ENCODE measurements at regions not wholly inside any gene's neighbourhood (a gene's known extent, or its start where the extent isn't known, plus 50 kb on each side); places are given as distances from the start of the nearest gene placed in this dataset.

DNA sequence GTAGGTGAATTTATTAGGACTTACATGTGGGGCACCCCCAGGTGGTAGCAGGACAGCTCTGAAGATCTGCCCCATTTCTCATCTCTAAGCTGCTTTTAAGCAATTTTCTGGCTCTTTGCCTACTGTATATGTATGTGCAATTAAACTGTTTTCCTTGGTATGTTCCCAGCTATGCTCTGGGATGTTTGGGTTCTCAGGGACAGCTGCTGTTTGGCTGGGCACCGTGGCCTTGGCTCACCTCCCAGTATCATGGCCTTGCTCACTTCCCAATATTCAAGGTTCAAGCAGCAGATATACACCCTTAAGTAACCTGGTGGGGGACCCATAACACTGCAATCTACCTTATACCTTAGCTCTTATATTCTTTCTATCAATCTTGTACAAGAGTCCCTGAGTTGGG is 53.7 kb upstream of the KITLG start:
- H3K27ac ChIP-seq: no peak overlapping the region
- no peak for DNase-seq (ENCODE audit: low spot score in 2 of 2)
- H3K9me3 ChIP-seq: no peaks in the 10 kb centered on the region
- no peak overlapping the region for H3K4me3 ChIP-seq
- intact Hi-C loops (cut with DNase I): no loop called here
- H3K4me1 ChIP-seq: no peaks in the 10 kb centered on the region
- no peaks in the 10 kb centered on the region for H3K36me3 ChIP-seq
- H3K27me3 ChIP-seq: no peaks in the 10 kb centered on the region
- TF ChIP-seq, protein P1, sequence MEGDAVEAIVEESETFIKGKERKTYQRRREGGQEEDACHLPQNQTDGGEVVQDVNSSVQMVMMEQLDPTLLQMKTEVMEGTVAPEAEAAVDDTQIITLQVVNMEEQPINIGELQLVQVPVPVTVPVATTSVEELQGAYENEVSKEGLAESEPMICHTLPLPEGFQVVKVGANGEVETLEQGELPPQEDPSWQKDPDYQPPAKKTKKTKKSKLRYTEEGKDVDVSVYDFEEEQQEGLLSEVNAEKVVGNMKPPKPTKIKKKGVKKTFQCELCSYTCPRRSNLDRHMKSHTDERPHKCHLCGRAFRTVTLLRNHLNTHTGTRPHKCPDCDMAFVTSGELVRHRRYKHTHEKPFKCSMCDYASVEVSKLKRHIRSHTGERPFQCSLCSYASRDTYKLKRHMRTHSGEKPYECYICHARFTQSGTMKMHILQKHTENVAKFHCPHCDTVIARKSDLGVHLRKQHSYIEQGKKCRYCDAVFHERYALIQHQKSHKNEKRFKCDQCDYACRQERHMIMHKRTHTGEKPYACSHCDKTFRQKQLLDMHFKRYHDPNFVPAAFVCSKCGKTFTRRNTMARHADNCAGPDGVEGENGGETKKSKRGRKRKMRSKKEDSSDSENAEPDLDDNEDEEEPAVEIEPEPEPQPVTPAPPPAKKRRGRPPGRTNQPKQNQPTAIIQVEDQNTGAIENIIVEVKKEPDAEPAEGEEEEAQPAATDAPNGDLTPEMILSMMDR (IDR thresholded peaks at IDR 0.05): no peak

DNA sequence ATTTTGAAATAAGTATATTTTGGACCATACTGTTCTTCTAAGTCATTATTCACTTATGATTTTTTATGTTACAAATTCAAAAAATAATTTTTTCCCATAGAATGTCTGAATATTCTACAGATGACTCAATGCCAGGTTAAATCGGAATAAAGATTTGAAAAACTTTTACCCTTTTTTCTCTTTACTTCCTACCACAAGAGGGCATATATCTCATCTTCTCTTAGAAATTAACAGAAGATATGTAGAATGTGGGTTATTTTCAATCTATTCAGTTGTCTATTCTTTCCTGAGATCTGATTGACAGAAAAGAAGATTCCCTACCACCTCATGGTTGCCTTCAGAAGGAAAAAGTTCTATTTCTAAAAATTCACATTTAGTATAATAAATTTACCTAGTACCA is 53.0 kb upstream of the KITLG start:
- TF ChIP-seq, protein P1 (IDR thresholded peaks at IDR 0.05): no peak
- Histone ChIP-seq H3K4me3 (no peak overlapping the region), H3K4me1 (no peaks in the 10 kb centered on the region), H3K27me3 (no peaks in the 10 kb centered on the region), H3K9me3 (no peaks in the 10 kb centered on the region), H3K27ac (no peak overlapping the region), H3K36me3 (no peaks in the 10 kb centered on the region)
- intact Hi-C loops (cut with DNase I): no loop called here
- DNase-seq (ENCODE audit: low spot score in 2 of 2): no peak

GRCh38 chr12:88630561-88630960 is 50.3 kb upstream of the KITLG start:
- no peaks in the 10 kb centered on the region for H3K36me3 ChIP-seq
- intact Hi-C loops (cut with DNase I): no loop called here
- TF ChIP-seq, protein P1 (IDR thresholded peaks at IDR 0.05): no peak
- H3K9me3 ChIP-seq: no peaks in the 10 kb centered on the region
- no peak for DNase-seq (ENCODE audit: low spot score in 2 of 2)
- H3K27me3 ChIP-seq: no peaks in the 10 kb centered on the region
- H3K4me1 ChIP-seq: no peaks in the 10 kb centered on the region
- H3K4me3 ChIP-seq: no peak overlapping the region
- no peak overlapping the region for H3K27ac ChIP-seq
